Osteoblast (primary cell): ENCODE measurements at regions not wholly inside any gene's neighbourhood (a gene's known extent, or its start where the extent isn't known, plus 50 kb on each side); places are given as distances from the start of the nearest gene placed in this dataset.

Source experiments
- DNase-seq: peaks from one replicate; pipeline ENCODE4 v3.0.0; 2011; ENCODE audit warnings: low spot score, mixed read lengths; ENCODE audit not compliant: insufficient read length; ENCODE audit errors: missing footprints
- H2AFZ ChIP-seq: 2 replicates; pipeline ENCODE4 v1.6.0; 2011; ENCODE audit warnings: mild to moderate bottlenecking, low read length
- H3K27ac ChIP-seq: 2 replicates; pipeline ENCODE4 v1.5.1; 2011; ENCODE audit warnings: mild to moderate bottlenecking, low read depth, low read length, moderate library complexity
- H3K27me3 ChIP-seq: 2 replicates; pipeline ENCODE4 v1.6.0; 2012; ENCODE audit warnings: mild to moderate bottlenecking, control low read depth, inconsistent platforms, low read length, moderate library complexity; ENCODE audit not compliant: insufficient read depth
- H3K36me3 ChIP-seq: 2 replicates; pipeline ENCODE4 v1.5.1; 2011; ENCODE audit warnings: mild to moderate bottlenecking, low read length, control low read depth, moderate library complexity; ENCODE audit not compliant: insufficient read depth
- H3K4me1 ChIP-seq: 2 replicates; pipeline ENCODE4 v1.5.1; 2011; ENCODE audit warnings: mild to moderate bottlenecking, low read length, control low read depth, moderate library complexity; ENCODE audit not compliant: insufficient read depth
- H3K4me2 ChIP-seq: 2 replicates; pipeline ENCODE4 v1.6.0; 2011; ENCODE audit warnings: mild to moderate bottlenecking, low read length; ENCODE audit not compliant: insufficient read depth
- H3K4me3 ChIP-seq: fragments of 200-600 bp; sonication (generic); 3 replicates; pipeline ENCODE4 v1.5.1; 2012; ENCODE audit warnings: mild to moderate bottlenecking, low read length, inconsistent platforms; ENCODE audit not compliant: insufficient read depth
- H3K79me2 ChIP-seq: 2 replicates; pipeline ENCODE4 v1.6.0; 2012; ENCODE audit warnings: mild to moderate bottlenecking, low read length, control low read depth, inconsistent platforms; ENCODE audit not compliant: insufficient read depth
- H3K9me3 ChIP-seq: 2 replicates; pipeline ENCODE4 v1.5.1; 2011; ENCODE audit warnings: low read depth, low read length, control low read depth
- H4K20me1 ChIP-seq: 2 replicates; pipeline ENCODE4 v1.6.0; 2012; ENCODE audit warnings: mild to moderate bottlenecking, low read length, control low read depth; ENCODE audit not compliant: insufficient read depth
- CTCF ChIP-seq: IDR thresholded peaks from 2 replicates; pipeline ENCODE4 v1.5.1; 2011; ENCODE audit warnings: mild to moderate bottlenecking, low read depth, low read length, moderate library complexity; ENCODE audit errors: extremely low read depth

- Histone ChIP-seq H3K27me3 (no peaks in the 10 kb centered on the region), H3K4me2 (no peak overlapping the region), H3K9me3 (no peaks in the 10 kb centered on the region), H4K20me1 (no peaks in the 10 kb centered on the region), H3K4me1 (peaks cover 10% of the 10 kb centered on the region), H3K36me3 (no peaks in the 10 kb centered on the region), H3K79me2 (no peaks in the 10 kb centered on the region), H3K27ac (no peak overlapping the region), H2AFZ (no peak overlapping the region), H3K4me3 (no peak overlapping the region)
- no peak for TF ChIP-seq CTCF
- no peak for DNase-seq
Measured at GRCh38 chr13:76797361-76797760, 88.8 kb downstream of the KCTD12 start.

DNA sequence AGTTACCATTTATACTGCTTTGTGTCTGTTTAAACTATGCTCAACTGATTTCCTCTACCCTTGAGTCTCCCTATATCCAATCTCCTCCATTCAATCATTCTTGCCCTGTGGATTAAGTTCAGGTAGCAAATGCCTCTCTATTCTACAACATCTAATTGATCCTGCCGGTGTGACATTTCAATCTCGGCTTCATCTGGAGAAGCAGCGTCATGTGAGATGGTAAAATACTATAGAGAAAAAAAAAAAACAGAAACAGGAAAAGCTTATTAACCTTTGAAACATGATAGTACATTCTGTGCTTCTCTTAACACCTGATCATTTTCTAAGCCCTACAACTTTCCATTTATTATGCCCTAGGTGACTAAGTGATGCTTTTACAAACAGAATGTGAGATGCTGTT lies 89.4 kb downstream of the KCTD12 start:
- Histone ChIP-seq H3K79me2 (no peaks in the 10 kb centered on the region), H3K27me3 (no peaks in the 10 kb centered on the region), H3K4me2 (no peak overlapping the region), H4K20me1 (no peaks in the 10 kb centered on the region), H3K9me3 (no peaks in the 10 kb centered on the region), H3K4me1 (peaks cover 11% of the 10 kb centered on the region), H3K36me3 (no peaks in the 10 kb centered on the region), H3K27ac (no peak overlapping the region), H3K4me3 (no peak overlapping the region), H2AFZ (no peak overlapping the region)
- DNase-seq: no peak
- TF ChIP-seq CTCF: no peak

DNA sequence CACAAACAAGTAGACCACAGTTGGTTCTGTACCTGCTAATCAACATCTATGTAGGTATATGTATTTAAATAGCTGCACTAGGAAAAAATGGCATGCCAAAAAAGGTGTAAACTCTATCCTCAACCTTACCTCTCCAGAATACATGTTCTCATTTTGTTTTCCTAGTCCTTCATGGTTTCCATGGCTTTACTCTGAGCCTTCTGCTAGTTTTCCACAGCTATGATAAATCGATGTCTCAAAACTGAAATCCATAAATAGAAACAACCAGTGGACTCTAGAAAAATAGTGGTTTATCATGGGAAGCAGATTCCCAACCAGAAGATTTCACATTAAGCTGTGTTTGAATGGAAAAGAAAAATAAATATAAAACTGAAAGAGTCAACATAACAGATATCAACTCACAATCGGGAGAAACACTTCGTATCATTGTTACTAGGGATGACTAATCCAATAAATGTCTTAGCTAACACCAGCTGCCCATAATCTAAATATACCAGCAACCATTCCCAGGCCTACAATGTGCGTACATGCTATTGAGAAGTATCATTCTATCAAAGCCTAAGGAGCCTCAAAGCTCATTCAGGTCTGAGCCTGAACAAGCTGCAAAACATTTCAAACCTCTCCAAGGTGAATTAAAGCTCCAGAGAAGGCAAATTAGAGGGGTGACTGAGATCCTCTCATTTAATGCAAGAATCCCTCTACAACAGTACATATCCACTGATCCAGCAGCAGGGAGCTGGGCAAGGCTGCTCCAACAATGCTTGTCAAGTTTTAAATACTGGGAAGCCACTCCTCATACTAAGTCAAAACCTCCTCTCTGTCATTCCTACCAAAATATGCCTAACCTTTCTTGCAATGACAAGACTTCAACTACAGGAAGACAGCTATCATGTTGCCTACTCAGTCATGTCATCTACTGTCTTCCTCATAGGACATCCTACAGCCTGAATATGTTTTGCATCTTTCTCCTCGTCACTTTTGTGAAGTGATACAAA lies 90.2 kb downstream of the KCTD12 start:
- peak; percentile 27 for DNase-seq
- Histone ChIP-seq H3K4me3 (no peak overlapping the region), H3K79me2 (no peaks in the 10 kb centered on the region), H3K36me3 (no peaks in the 10 kb centered on the region), H3K27ac (no peak overlapping the region), H4K20me1 (no peaks in the 10 kb centered on the region), H3K27me3 (no peaks in the 10 kb centered on the region), H3K9me3 (no peaks in the 10 kb centered on the region), H3K4me2 (no peak overlapping the region), H2AFZ (no peak overlapping the region), H3K4me1 (peaks cover 17% of the 10 kb centered on the region)
- no peak for TF ChIP-seq CTCF

DNA sequence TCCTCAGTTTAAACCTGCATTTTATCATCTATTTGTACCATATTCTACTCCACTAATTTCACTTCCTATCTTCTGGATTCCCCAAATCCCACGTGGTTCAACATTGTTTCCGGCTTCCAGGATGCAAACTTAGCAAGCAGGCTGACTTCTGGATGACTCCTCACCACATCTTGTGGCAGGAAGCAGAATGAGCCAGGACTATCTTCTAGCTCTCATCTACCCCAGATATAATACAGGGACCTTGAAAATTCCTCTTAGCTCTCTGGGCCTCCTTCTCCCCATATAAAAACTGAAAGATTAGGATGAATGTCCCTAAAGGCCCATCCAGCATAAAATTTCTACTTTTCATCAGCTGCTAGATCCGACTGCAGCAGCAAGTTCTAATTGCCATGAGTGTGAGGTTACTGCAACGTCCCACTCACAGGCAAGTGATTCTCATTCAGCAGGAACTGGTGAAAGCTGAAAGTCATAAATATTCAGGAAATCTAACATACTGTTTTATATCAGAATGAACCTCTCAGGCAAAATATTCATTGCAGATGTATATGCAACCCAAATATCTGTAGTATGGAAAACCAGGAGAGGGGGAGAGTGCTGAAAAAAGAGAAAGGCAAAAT lies 93.4 kb downstream of the KCTD12 start:
- peak; percentile 62 for DNase-seq
- Histone ChIP-seq H2AFZ (peak overlapping the region; percentile 86), H3K4me2 (peak overlapping the region; percentile 69), H3K27ac (peak overlapping the region; percentile 59), H3K27me3 (no peaks in the 10 kb centered on the region), H3K4me1 (peaks cover 19% of the 10 kb centered on the region), H3K4me3 (no peak overlapping the region), H3K36me3 (no peaks in the 10 kb centered on the region), H4K20me1 (no peaks in the 10 kb centered on the region), H3K79me2 (no peaks in the 10 kb centered on the region), H3K9me3 (no peaks in the 10 kb centered on the region)
- TF ChIP-seq CTCF: no peak
